ENCODE measurements at regions not wholly inside any gene's neighbourhood (a gene's known extent, or its start where the extent isn't known, plus 50 kb on each side); places are given as distances from the start of the nearest gene placed in this dataset.

GRCh38 chr10:111515264-111515663 is 438.4 kb downstream of the ADRA2A start:
- DNase-seq (ENCODE audit: low spot score): no peak

- no peak for DNase-seq (ENCODE audit: low spot score)
Observed at GRCh38 chr10:111515706-111516105, 438.9 kb downstream of the ADRA2A start.

GRCh38 chr10:111516144-111516543 is 439.3 kb downstream of the ADRA2A start:
- no peak for DNase-seq (ENCODE audit: low spot score)

- no peak for DNase-seq (ENCODE audit: low spot score)
Observed at GRCh38 chr10:111522141-111522540, 445.3 kb downstream of the ADRA2A start.

GRCh38 chr10:111522551-111522950 is 445.7 kb downstream of the ADRA2A start:
- DNase-seq (ENCODE audit: low spot score): no peak

GRCh38 chr10:111523016-111523415 is 446.2 kb downstream of the ADRA2A start:
- DNase-seq (ENCODE audit: low spot score): no peak

GRCh38 chr10:111524134-111524533 is 447.3 kb downstream of the ADRA2A start:
- DNase-seq (ENCODE audit: low spot score): no peak

GRCh38 chr10:111525696-111526095 is 448.9 kb downstream of the ADRA2A start:
- DNase-seq (ENCODE audit: low spot score): no peak

- DNase-seq (ENCODE audit: low spot score): no peak
Observed at GRCh38 chr10:111531690-111532089, 454.9 kb downstream of the ADRA2A start.

GRCh38 chr10:111532139-111532538 is 455.3 kb downstream of the ADRA2A start:
- DNase-seq (ENCODE audit: low spot score): no peak

- DNase-seq (ENCODE audit: low spot score): no peak
Observed at GRCh38 chr10:111539246-111539645, 462.4 kb downstream of the ADRA2A start.

GRCh38 chr10:111543854-111544253 is 467.0 kb downstream of the ADRA2A start:
- DNase-seq (ENCODE audit: low spot score): no peak

- DNase-seq (ENCODE audit: low spot score): no peak
Observed at GRCh38 chr10:111545861-111546605, 469.2 kb downstream of the ADRA2A start.

GRCh38 chr10:111548084-111548726 is 471.4 kb downstream of the ADRA2A start:
- no peak for DNase-seq (ENCODE audit: low spot score)

GRCh38 chr10:111551001-111551400 is 474.2 kb downstream of the ADRA2A start:
- DNase-seq (ENCODE audit: low spot score): no peak

- no peak for DNase-seq (ENCODE audit: low spot score)
Observed at GRCh38 chr10:111556666-111557065, 479.8 kb downstream of the ADRA2A start.

GRCh38 chr10:111558211-111558610 is 481.4 kb downstream of the ADRA2A start:
- DNase-seq (ENCODE audit: low spot score): no peak

- no peak for DNase-seq (ENCODE audit: low spot score)
Observed at GRCh38 chr10:111560027-111560426, 483.2 kb downstream of the ADRA2A start.

GRCh38 chr10:111561124-111561523 is 484.3 kb downstream of the ADRA2A start:
- no peak for DNase-seq (ENCODE audit: low spot score)

- DNase-seq (ENCODE audit: low spot score): no peak
Observed at GRCh38 chr10:111565542-111565941, 488.7 kb downstream of the ADRA2A start.

GRCh38 chr10:111578076-111578475 is 501.2 kb downstream of the ADRA2A start:
- DNase-seq (ENCODE audit: low spot score): no peak

GRCh38 chr10:111579473-111579872 is 502.6 kb downstream of the ADRA2A start:
- DNase-seq (ENCODE audit: low spot score): no peak

GRCh38 chr10:111590703-111591102 is 513.9 kb downstream of the ADRA2A start:
- DNase-seq (ENCODE audit: low spot score): no peak

- no peak for DNase-seq (ENCODE audit: low spot score)
Observed at GRCh38 chr10:111593578-111593977, 516.7 kb downstream of the ADRA2A start.
